ENCODE measurements at regions not wholly inside any gene's neighbourhood (a gene's known extent, or its start where the extent isn't known, plus 50 kb on each side); places are given as distances from the start of the nearest gene placed in this dataset.

- no peak overlapping the region for H3K27ac ChIP-seq
- H3K27me3 ChIP-seq, result no peaks in the 10 kb centered on the region
- DNase-seq, result no peak
- WGBS, 4 donors, result 48 to 65% (median 53%) methylated on average over 7 of the region's 7 CpGs
- no peak overlapping the region for H3K4me3 ChIP-seq
- intact Hi-C loops (cut with DNase I), result no loop called here
- TF ChIP-seq CTCF (IDR thresholded peaks at IDR 0.05) (no peak), POLR2A (IDR thresholded peaks at IDR 0.05) (no peak)
- no peaks in the 10 kb centered on the region for H3K9me3 ChIP-seq
- ATAC-seq, result no peak
- H3K4me1 ChIP-seq, result no peaks in the 10 kb centered on the region
- no peaks in the 10 kb centered on the region for H3K36me3 ChIP-seq
Observed at GRCh38 chr12:67034110-67034879, 234.9 kb upstream of the CAND1 start.

GRCh38 chr12:67035121-67035520 lies 234.0 kb upstream of the CAND1 start:
- no peaks in the 10 kb centered on the region for H3K27me3 ChIP-seq
- DNase-seq (no peak), ATAC-seq (no peak)
- no peak overlapping the region for H3K4me3 ChIP-seq
- no peak overlapping the region for H3K27ac ChIP-seq
- WGBS, 4 donors, result 40 to 60% (median 51%) methylated on average over 5 of the region's 5 CpGs
- no peak for TF ChIP-seq CTCF (IDR thresholded peaks at IDR 0.05)
- no peak for TF ChIP-seq POLR2A (IDR thresholded peaks at IDR 0.05)
- no peaks in the 10 kb centered on the region for H3K36me3 ChIP-seq
- H3K4me1 ChIP-seq, result no peaks in the 10 kb centered on the region
- H3K9me3 ChIP-seq, result no peaks in the 10 kb centered on the region
- intact Hi-C loops (cut with DNase I), result no loop called here

GRCh38 chr12:67038486-67038885 lies 230.7 kb upstream of the CAND1 start:
- no peak for ATAC-seq
- no peak for DNase-seq
- Histone ChIP-seq H3K4me1 (no peaks in the 10 kb centered on the region), H3K4me3 (no peak overlapping the region), H3K9me3 (no peaks in the 10 kb centered on the region), H3K27ac (no peak overlapping the region), H3K36me3 (no peaks in the 10 kb centered on the region), H3K27me3 (no peaks in the 10 kb centered on the region)
- TF ChIP-seq CTCF (IDR thresholded peaks at IDR 0.05) (no peak), POLR2A (IDR thresholded peaks at IDR 0.05) (no peak)
- WGBS, 4 donors, result 89 to 96% (median 93%) methylated on average over 2 of the region's 2 CpGs
- intact Hi-C loops (cut with DNase I), result no loop called here

GRCh38 chr12:67039995-67040860 lies 228.9 kb upstream of the CAND1 start:
- Histone ChIP-seq H3K27ac (no peak overlapping the region), H3K36me3 (no peaks in the 10 kb centered on the region), H3K27me3 (no peaks in the 10 kb centered on the region), H3K9me3 (no peaks in the 10 kb centered on the region), H3K4me1 (no peaks in the 10 kb centered on the region), H3K4me3 (no peak overlapping the region)
- whole genome bisulfite sequencing, 4 donors, result 53 to 79% (median 65%) methylated on average over 8 of the region's 8 CpGs
- no peak for TF ChIP-seq CTCF (IDR thresholded peaks at IDR 0.05)
- TF ChIP-seq POLR2A (IDR thresholded peaks at IDR 0.05), result no peak
- intact Hi-C loops (cut with DNase I), result no loop called here
- DNase-seq (no peak), ATAC-seq (no peak)
